Activated T-cell treated with anti-CD3 and anti-CD28 coated beads, Interleukin-2, amount 50 U/mL, for 48 hours (primary cell): ENCODE measurements at regions not wholly inside any gene's neighbourhood (a gene's known extent, or its start where the extent isn't known, plus 50 kb on each side); places are given as distances from the start of the nearest gene placed in this dataset.

Experiments used
- DNase-seq, 2 experiments: peaks; one replicate each; pipeline ENCODE4 v3.0.0-alpha.2; 2020

- DNase-seq, result no peak
Measured at GRCh38 chr11:113579292-113579940, 104.2 kb upstream of the DRD2 start.

GRCh38 chr11:113578715-113579250, 103.6 kb upstream of the DRD2 start:
- DNase-seq, result no peak

DNA sequence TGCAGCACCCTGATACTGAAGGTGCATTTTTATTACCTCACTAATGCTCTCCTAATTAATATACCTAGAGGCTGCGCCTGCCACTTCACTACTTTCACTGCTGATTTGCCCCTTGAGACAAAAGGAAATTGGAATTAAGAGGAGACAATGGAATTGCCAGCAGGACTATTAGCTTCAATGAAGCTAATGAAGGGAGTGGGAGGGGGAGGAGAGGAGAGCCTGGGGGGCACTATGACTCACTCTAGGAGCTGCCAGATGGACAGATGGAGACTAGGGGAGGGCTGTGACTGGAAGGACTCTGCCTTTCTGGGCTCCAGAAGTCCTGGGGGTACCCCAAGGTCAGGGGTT, 102.8 kb upstream of the DRD2 start:
- no peak for DNase-seq

DNA sequence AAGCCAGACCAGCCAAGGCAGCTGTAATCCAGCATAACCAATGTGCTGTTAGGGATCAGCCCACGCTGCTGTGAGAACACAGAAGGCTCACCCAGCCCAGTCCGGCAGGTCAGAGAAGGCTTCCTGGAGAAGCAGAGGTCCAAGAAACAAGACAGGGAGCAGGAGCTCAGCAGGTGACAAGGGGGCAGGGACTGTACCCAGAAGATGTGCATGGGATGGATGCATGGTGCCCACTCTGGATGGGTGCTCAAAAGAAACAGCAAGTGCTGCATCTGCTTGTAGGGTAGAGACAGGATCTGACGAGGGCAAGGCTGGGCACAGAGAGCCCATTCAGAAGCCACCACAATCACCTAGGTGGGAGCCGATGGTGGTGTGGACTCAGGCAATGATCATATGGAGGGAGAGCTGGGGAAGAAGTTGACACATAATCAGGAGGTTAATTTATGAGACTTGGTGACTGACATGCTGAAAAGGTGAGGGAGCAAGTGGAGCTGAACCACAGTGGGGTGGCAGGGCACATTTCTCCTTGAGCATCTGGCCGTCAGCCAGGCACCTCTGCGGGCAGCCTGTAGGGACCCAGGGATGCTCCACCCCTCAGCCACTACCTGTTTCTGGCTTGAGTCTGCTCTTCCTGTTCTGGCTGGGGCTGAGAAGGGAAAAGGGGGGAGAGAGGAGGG, 102.3 kb upstream of the DRD2 start:
- no peak for DNase-seq

GRCh38 chr11:113574586-113574985, 99.4 kb upstream of the DRD2 start:
- DNase-seq, result no peak

DNA sequence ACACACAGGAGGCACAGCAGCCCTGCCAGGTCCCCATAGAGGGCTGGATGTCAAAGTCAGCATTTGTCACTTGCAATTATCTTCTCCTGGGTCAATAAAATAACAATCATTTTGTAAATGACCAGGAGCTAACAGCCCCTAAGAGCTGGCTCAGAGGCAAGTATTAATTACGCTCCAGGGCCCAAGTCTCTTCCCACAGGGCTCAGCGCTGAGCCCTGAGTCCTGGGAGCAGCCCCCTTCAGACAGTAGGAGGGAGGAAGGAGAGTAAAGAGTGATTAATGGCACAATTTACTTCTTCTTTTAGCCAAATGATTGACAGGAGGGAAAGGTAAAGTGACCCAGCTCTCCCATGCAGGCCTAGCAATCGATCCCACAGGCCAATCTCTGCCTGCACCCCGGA, 99.0 kb upstream of the DRD2 start:
- no peak for DNase-seq

DNA sequence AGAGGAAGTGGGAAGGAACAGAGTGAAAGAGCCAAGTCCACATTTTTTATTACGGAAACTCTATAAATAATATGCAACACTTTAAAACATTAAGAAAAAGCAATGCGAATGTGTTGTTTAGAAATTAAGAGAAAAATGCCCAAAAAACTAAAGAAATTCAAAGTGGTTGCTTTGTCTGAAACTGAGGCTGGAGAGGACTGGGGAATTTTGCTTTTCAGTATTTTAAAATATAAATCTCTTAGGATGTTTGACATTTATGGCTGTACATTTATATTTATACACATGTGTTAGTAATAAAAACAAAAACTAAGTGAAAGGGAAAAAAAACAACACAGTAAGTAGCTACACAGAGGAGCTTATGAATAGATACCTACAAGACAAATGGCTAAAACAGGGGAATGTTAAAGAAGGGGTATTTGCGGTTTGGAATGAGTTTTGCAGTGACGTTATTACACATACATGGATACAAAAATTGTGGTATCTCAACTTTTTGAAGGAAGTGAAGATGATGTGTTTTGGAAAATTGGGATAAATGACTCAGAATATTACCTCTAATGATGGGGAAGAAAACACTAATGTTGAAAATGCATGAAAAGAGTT, 97.0 kb upstream of the DRD2 start:
- DNase-seq, result no peak

GRCh38 chr11:113571531-113571930, 96.3 kb upstream of the DRD2 start:
- DNase-seq, result no peak

GRCh38 chr11:113570906-113571305, 95.7 kb upstream of the DRD2 start:
- no peak for DNase-seq

DNA sequence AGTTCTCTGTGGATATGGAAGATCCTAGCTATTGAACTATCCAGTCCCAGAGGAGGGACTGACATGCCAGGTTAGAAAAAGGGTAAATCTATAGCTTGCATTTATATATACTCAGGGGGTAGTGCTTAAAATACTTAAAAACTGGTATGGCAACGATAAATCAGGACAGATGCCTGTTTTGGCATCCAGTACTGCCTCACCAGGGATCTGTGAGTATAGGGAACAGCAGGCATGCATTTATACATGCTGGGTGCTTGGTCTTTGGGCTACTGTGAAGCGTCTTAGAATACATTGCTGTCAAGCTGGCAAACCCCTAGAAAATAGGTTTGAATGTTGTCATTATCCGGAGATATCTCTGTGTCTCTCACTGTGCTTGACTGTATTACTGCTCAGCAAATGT, 94.2 kb upstream of the DRD2 start:
- no peak for DNase-seq

DNA sequence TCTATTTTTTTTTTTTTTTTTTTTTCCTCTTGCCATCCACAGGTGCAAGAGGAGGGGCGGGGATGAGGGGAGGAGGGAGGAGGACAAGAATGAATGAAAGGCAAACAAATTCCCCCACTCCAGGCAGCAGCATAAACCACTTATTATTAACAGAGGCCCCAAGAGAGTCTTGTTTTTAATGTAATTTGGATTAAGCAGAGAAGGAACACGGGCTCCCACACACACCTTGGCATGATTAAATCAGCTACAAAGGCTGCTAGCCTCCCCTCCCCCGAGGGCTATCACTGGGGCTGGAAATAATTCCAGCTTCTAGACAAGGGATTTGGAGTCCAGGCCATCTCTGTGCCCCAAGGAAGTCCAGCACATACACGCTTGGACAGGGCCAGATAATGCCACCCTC, 93.4 kb upstream of the DRD2 start:
- no peak for DNase-seq

GRCh38 chr11:113567867-113568544, 92.8 kb upstream of the DRD2 start:
- no peak for DNase-seq

- DNase-seq, result no peak
Measured at GRCh38 chr11:113567097-113567496, 91.9 kb upstream of the DRD2 start.

- no peak for DNase-seq
Measured at GRCh38 chr11:113564527-113565130, 89.4 kb upstream of the DRD2 start.

DNA sequence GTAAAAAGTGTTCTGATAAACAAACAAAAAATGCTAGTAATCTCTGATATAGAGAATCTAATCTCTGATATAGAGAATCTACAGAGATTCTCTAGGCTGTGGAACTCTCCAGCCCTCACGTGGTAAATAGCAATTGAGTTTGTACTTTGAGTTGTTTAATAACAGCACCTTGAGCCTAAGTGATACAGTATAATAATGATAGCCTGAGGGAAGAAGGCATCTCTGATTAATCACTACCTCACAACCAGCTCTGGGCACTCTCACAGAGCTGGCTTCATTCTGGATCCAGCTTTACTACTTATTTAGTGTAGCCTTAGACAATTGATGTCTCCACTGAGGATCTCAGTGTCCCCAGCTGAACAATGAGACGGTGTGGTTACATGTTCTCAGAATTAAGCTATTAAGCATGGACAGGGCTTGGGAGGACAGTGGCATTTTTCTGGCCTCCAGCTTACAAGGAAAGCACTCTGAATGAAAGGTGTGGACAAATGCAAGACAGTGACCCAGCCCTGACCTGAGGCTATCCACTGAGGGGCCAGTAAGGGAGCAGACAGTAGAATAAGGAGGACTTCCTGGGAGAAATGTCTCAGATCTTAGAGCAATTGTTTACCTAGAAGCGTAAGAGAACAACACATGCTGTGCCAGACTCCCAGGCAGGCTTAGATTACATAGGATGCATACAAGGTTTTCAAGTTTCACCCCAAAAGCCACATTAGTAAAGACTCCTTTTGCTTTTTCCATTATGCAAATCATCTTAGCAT, 88.7 kb upstream of the DRD2 start:
- DNase-seq, result no peak

DNA sequence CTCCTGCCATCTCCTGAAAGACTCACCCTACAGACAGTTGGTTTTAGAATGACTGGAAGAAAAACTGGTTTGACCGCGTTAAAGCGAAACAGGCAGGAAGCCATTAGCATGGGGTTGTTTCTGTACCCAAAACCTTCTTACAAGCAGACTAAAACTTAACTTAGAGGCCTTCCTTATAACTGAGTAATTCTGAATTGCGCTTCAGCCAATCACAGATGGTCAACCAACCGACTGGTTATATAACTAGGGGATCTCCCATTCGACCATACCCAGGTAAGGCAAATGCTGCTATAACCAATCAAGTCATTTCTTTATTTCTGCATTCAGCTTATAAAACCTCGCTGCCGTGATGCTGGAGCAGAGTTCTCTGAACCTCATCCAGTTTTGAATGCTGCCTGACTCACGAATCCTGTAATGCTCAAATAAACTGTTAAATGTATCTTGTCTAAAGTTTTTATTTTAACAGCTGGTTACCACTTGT, 87.8 kb upstream of the DRD2 start:
- DNase-seq, result no peak

- no peak for DNase-seq
Measured at GRCh38 chr11:113562576-113562975, 87.4 kb upstream of the DRD2 start.

- no peak for DNase-seq
Measured at GRCh38 chr11:113557926-113558325, 82.7 kb upstream of the DRD2 start.

GRCh38 chr11:113556036-113556435, 80.8 kb upstream of the DRD2 start:
- DNase-seq, result no peak

DNA sequence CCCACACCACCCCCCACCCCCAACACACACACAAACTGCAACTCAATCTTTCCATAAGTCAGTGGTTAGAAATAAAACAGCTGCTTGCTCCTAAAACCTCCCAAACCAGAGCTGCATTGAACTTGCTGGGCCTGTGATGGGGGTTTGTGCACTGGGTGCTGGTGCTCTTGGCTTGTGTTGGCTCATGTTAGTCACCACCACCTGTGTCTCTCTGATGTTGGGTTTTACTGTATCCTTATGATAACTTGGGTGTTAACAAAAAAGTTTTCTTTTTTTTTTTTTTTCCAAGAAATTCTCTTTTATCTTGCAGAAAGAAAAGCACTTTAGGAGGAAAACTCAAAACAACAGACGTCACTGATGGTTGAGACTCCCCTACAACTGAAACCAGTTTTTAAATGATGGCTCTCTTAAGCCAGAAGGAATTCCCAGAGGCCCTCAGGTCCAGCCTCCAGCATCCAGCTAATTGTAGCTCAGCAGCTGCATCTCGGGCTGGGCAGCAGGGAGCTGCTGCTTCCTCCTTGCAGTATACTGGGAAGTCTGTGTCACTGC, 79.9 kb upstream of the DRD2 start:
- no peak for DNase-seq

DNA sequence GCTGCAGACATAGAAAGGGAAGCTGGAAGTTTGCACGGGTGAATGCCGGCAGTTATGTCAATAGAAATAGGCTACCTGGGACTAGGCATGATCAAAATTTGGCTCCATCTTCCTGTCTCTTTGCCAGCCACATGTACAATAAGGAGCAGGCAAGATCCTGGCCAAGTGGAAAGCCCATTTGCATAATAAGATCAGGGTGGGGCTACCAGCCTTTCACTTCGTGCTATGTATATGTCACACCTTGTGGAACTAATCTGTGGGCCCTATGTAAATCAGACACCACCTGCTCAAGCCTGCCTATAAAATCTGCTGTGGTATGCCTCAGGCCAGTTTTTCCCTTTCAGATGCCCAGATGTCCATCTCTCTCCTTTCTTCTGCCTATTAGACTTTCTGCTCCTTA, 79.3 kb upstream of the DRD2 start:
- no peak for DNase-seq

GRCh38 chr11:113553915-113554314, 78.7 kb upstream of the DRD2 start:
- no peak for DNase-seq
